Cardiac muscle cell (in vitro differentiated cells and primary cell): ENCODE measurements at regions not wholly inside any gene's neighbourhood (a gene's known extent, or its start where the extent isn't known, plus 50 kb on each side); places are given as distances from the start of the nearest gene placed in this dataset.

Experiments
- DNase-seq, 2 donors: peaks; one replicate each; pipeline versions ENCODE4 v3.0.0 to v3.0.0-alpha.2; 2010 to 2017; ENCODE audit warnings: low read depth in 1 of 2, low spot score in 1 of 2
- H3K27ac ChIP-seq: fragments of 200-600 bp; sonication (generic); 2 replicates; pipeline ENCODE4 v1.5.1; 2016
- H3K27me3 ChIP-seq: fragments of 200-600 bp; sonication (generic); 2 replicates; pipeline ENCODE4 v1.6.0; 2016; ENCODE audit warnings: control low read depth
- H3K36me3 ChIP-seq: fragments of 200-600 bp; sonication (generic); 2 replicates; pipeline ENCODE4 v1.5.1; 2016; ENCODE audit warnings: control low read depth
- H3K4me1 ChIP-seq: fragments of 200-600 bp; sonication (generic); 2 replicates; pipeline ENCODE4 v1.8.1; 2017; ENCODE audit warnings: low read depth, mild to moderate bottlenecking, mixed run types
- H3K4me3 ChIP-seq: fragments of 200-600 bp; sonication (generic); 2 replicates; pipeline ENCODE4 v1.5.1; 2016; ENCODE audit warnings: mild to moderate bottlenecking
- H3K9me3 ChIP-seq: fragments of 200-600 bp; sonication (generic); 2 replicates; pipeline ENCODE4 v1.5.1; 2017; ENCODE audit warnings: low read depth, mild to moderate bottlenecking, control low read depth
- CTCF ChIP-seq: IDR thresholded peaks from 2 replicates; pipeline ENCODE4 v1.5.1; 2012; ENCODE audit warnings: low read depth, mild to moderate bottlenecking, low read length

DNA sequence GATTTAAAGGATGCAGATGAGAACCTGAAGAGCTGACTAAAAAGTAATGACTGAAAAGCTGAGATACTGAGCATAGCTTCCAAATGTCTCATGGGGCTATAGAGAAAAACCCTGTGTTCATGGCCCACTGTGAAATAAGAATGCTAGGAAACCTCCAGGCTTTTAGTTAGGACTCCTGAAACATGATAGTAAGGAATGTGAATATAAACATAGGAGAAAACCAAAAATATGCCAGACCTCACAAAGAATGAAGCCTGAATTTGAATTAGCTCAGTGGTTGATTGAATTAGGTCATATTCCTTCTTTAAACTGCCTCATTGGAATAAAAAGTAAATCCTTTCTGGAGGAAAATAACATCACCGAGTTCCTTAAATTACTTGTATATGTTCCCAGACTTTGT is 194.5 kb upstream of the NXPH2 start:
- TF ChIP-seq CTCF = no peak
- no peaks in the 10 kb centered on the region for H3K36me3 ChIP-seq
- DNase-seq = no peak

GRCh38 chr2:138964418-138964817 is 184.2 kb upstream of the NXPH2 start:
- Histone ChIP-seq H3K27ac (no peak overlapping the region), H3K9me3 (no peaks in the 10 kb centered on the region), H3K4me1 (no peaks in the 10 kb centered on the region), H3K4me3 (no peak overlapping the region), H3K27me3 (no peaks in the 10 kb centered on the region), H3K36me3 (no peaks in the 10 kb centered on the region)
- no peak for TF ChIP-seq CTCF
- DNase-seq = no peak

More for the DNA sequence above, 194.5 kb upstream of the NXPH2 start:
- no peaks in the 10 kb centered on the region for H3K27me3 ChIP-seq
- no peak overlapping the region for H3K27ac ChIP-seq
- H3K9me3 ChIP-seq = no peaks in the 10 kb centered on the region
- H3K4me1 ChIP-seq = no peaks in the 10 kb centered on the region
- no peak overlapping the region for H3K4me3 ChIP-seq

GRCh38 chr2:138962686-138963085 is 182.5 kb upstream of the NXPH2 start:
- no peaks in the 10 kb centered on the region for H3K4me1 ChIP-seq

GRCh38 chr2:138960191-138960590 is 180.0 kb upstream of the NXPH2 start:
- H3K9me3 ChIP-seq = no peaks in the 10 kb centered on the region
- H3K4me1 ChIP-seq = no peaks in the 10 kb centered on the region
- H3K4me3 ChIP-seq = no peak overlapping the region
- H3K36me3 ChIP-seq = no peaks in the 10 kb centered on the region
- TF ChIP-seq CTCF = no peak
- H3K27ac ChIP-seq = no peak overlapping the region
- DNase-seq = no peak
- no peaks in the 10 kb centered on the region for H3K27me3 ChIP-seq

More at GRCh38 chr2:138962686-138963085, 182.5 kb upstream of the NXPH2 start:
- TF ChIP-seq CTCF = no peak
- no peaks in the 10 kb centered on the region for H3K9me3 ChIP-seq
- peak in 1 of 2 donors; percentile 3 for DNase-seq
- no peak overlapping the region for H3K27ac ChIP-seq
- no peak overlapping the region for H3K4me3 ChIP-seq
- H3K36me3 ChIP-seq = no peaks in the 10 kb centered on the region
- H3K27me3 ChIP-seq = no peaks in the 10 kb centered on the region

GRCh38 chr2:138959031-138959430 is 178.8 kb upstream of the NXPH2 start:
- DNase-seq = no peak
- no peaks in the 10 kb centered on the region for H3K9me3 ChIP-seq
- H3K36me3 ChIP-seq = no peaks in the 10 kb centered on the region
- no peak overlapping the region for H3K27ac ChIP-seq
- H3K27me3 ChIP-seq = no peaks in the 10 kb centered on the region
- H3K4me3 ChIP-seq = no peak overlapping the region
- no peaks in the 10 kb centered on the region for H3K4me1 ChIP-seq
- TF ChIP-seq CTCF = no peak

GRCh38 chr2:138956116-138956515 is 175.9 kb upstream of the NXPH2 start:
- Histone ChIP-seq H3K36me3 (no peaks in the 10 kb centered on the region), H3K4me3 (no peak overlapping the region)

More at GRCh38 chr2:138956116-138956515, 175.9 kb upstream of the NXPH2 start:
- Histone ChIP-seq H3K4me1 (no peaks in the 10 kb centered on the region), H3K27ac (no peak overlapping the region), H3K27me3 (no peaks in the 10 kb centered on the region), H3K9me3 (no peaks in the 10 kb centered on the region)
- TF ChIP-seq CTCF = no peak
- no peak for DNase-seq
